ENCODE measurements at regions not wholly inside any gene's neighbourhood (a gene's known extent, or its start where the extent isn't known, plus 50 kb on each side); places are given as distances from the start of the nearest gene placed in this dataset.

DNA sequence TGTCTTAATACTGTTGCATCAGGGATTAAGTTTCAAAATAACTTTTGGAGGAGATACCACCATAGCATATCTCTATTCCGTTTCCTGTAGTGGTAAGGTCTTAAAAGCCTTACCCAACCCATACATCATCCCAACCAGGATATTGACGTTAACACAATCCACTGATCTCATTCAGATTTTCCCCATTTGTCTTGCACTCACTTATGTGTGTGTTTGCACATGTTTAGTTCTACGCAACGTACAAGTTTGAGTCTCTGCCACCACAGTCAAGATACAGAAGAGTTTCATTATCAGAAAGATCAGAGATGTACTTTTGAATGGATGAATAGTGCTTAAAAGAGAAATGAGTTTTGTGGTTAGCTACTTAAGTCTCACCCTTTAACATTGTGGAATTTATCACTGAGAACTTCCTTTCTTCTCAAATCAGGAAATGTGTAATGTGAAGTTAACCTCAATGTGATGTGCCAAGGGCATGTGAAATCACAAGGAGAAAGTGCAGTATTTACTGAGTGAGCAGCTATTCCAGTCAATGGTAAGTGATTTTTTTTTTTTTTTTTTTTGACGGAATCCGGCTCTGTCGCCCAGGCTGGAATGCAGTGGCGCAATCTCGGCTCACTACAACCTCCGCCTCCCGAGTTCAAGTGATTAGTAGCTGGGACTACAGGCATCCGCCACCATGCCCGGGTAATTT lies 69.2 kb upstream of the EPHA4 start:
- no peaks in the 10 kb centered on the region; the same call in 2 of the 3 replicates for H3K9me3 Mint-ChIP-seq
- Histone ChIP-seq H4K20me1 (replicated peaks; ENCODE audit: insufficient read depth) (no peaks in the 10 kb centered on the region), H3F3A (replicated peaks; ENCODE audit: low read depth) (no peaks in the 10 kb centered on the region), H3K36me3 (ENCODE audit: insufficient read depth) (no peaks in the 10 kb centered on the region), H3K9me2 (ENCODE audit: insufficient read depth) (peaks cover 28% of the 10 kb centered on the region), H2AFZ (no peak overlapping the region), H3K4me2 (no peak overlapping the region), H3K4me1 (ENCODE audit: insufficient read depth) (no peaks in the 10 kb centered on the region), H3K79me2 (replicated peaks; ENCODE audit: insufficient read depth) (no peaks in the 10 kb centered on the region), H3K27ac (ENCODE audit: low read depth) (no peak overlapping the region), H3K27me3 (ENCODE audit: insufficient read depth) (no peaks in the 10 kb centered on the region), H3K4me3 (no peak overlapping the region)
- H3K27ac Mint-ChIP-seq = no peak overlapping the region
- peaks cover 2% of the 10 kb centered on the region for H3K27me3 Mint-ChIP-seq (ENCODE audit: insufficient read depth, low read depth, poor library complexity)
- H3K4me3 Mint-ChIP-seq = no peak overlapping the region
- ATAC-seq (no peak), DNase-seq (ENCODE audit: low spot score) (no peak)
- H3K36me3 Mint-ChIP-seq (ENCODE audit: low read depth) = 0 out of 3 replicates have a peak, but pooled peaks cover 3% of the 10 kb centered on the region
- no peaks in the 10 kb centered on the region for H3K4me1 Mint-ChIP-seq
- TF ChIP-seq CREB1 (CRISPR knock-in tag; IDR thresholded peaks at IDR 0.05; ENCODE audit: low read depth) (no peak), STAT1 (IDR thresholded peaks at IDR 0.05; ENCODE audit: unreplicated experiment) (no peak), JUNB (IDR thresholded peaks at IDR 0.05; ENCODE audit: unreplicated experiment) (no peak), EZH2phosphoT487 (IDR thresholded peaks at IDR 0.05; ENCODE audit: unreplicated experiment) (no peak), ZNF114 (CRISPR knock-in tag; IDR thresholded peaks at IDR 0.05) (no peak), NANOG (IDR thresholded peaks at IDR 0.05; ENCODE audit: borderline replicate concordance) (no peak), POLR2AphosphoS5 (IDR thresholded peaks at IDR 0.05; ENCODE audit: low read depth) (no peak), EZH2 (IDR thresholded peaks at IDR 0.05; ENCODE audit: low read depth, unreplicated experiment) (no peak), ZNF331 (CRISPR knock-in tag; IDR thresholded peaks at IDR 0.05; ENCODE audit: low read depth) (no peak)
- TF ChIP-seq, protein P1, sequence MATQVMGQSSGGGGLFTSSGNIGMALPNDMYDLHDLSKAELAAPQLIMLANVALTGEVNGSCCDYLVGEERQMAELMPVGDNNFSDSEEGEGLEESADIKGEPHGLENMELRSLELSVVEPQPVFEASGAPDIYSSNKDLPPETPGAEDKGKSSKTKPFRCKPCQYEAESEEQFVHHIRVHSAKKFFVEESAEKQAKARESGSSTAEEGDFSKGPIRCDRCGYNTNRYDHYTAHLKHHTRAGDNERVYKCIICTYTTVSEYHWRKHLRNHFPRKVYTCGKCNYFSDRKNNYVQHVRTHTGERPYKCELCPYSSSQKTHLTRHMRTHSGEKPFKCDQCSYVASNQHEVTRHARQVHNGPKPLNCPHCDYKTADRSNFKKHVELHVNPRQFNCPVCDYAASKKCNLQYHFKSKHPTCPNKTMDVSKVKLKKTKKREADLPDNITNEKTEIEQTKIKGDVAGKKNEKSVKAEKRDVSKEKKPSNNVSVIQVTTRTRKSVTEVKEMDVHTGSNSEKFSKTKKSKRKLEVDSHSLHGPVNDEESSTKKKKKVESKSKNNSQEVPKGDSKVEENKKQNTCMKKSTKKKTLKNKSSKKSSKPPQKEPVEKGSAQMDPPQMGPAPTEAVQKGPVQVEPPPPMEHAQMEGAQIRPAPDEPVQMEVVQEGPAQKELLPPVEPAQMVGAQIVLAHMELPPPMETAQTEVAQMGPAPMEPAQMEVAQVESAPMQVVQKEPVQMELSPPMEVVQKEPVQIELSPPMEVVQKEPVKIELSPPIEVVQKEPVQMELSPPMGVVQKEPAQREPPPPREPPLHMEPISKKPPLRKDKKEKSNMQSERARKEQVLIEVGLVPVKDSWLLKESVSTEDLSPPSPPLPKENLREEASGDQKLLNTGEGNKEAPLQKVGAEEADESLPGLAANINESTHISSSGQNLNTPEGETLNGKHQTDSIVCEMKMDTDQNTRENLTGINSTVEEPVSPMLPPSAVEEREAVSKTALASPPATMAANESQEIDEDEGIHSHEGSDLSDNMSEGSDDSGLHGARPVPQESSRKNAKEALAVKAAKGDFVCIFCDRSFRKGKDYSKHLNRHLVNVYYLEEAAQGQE (IDR thresholded peaks at IDR 0.05; ENCODE audit: unreplicated experiment) = no peak
- TF ChIP-seq, protein P2, sequence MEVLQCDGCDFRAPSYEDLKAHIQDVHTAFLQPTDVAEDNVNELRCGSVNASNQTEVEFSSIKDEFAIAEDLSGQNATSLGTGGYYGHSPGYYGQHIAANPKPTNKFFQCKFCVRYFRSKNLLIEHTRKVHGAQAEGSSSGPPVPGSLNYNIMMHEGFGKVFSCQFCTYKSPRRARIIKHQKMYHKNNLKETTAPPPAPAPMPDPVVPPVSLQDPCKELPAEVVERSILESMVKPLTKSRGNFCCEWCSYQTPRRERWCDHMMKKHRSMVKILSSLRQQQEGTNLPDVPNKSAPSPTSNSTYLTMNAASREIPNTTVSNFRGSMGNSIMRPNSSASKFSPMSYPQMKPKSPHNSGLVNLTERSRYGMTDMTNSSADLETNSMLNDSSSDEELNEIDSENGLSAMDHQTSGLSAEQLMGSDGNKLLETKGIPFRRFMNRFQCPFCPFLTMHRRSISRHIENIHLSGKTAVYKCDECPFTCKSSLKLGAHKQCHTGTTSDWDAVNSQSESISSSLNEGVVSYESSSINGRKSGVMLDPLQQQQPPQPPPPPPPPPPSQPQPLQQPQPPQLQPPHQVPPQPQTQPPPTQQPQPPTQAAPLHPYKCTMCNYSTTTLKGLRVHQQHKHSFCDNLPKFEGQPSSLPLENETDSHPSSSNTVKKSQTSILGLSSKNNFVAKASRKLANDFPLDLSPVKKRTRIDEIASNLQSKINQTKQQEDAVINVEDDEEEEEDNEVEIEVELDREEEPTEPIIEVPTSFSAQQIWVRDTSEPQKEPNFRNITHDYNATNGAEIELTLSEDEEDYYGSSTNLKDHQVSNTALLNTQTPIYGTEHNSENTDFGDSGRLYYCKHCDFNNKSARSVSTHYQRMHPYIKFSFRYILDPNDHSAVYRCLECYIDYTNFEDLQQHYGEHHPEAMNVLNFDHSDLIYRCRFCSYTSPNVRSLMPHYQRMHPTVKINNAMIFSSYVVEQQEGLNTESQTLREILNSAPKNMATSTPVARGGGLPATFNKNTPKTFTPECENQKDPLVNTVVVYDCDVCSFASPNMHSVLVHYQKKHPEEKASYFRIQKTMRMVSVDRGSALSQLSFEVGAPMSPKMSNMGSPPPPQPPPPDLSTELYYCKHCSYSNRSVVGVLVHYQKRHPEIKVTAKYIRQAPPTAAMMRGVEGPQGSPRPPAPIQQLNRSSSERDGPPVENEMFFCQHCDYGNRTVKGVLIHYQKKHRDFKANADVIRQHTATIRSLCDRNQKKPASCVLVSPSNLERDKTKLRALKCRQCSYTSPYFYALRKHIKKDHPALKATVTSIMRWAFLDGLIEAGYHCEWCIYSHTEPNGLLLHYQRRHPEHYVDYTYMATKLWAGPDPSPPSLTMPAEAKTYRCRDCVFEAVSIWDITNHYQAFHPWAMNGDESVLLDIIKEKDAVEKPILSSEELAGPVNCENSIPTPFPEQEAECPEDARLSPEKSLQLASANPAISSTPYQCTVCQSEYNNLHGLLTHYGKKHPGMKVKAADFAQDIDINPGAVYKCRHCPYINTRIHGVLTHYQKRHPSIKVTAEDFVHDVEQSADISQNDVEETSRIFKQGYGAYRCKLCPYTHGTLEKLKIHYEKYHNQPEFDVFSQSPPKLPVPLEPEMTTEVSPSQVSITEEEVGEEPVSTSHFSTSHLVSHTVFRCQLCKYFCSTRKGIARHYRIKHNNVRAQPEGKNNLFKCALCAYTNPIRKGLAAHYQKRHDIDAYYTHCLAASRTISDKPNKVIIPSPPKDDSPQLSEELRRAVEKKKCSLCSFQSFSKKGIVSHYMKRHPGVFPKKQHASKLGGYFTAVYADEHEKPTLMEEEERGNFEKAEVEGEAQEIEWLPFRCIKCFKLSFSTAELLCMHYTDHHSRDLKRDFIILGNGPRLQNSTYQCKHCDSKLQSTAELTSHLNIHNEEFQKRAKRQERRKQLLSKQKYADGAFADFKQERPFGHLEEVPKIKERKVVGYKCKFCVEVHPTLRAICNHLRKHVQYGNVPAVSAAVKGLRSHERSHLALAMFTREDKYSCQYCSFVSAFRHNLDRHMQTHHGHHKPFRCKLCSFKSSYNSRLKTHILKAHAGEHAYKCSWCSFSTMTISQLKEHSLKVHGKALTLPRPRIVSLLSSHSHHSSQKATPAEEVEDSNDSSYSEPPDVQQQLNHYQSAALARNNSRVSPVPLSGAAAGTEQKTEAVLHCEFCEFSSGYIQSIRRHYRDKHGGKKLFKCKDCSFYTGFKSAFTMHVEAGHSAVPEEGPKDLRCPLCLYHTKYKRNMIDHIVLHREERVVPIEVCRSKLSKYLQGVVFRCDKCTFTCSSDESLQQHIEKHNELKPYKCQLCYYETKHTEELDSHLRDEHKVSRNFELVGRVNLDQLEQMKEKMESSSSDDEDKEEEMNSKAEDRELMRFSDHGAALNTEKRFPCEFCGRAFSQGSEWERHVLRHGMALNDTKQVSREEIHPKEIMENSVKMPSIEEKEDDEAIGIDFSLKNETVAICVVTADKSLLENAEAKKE (CRISPR knock-in tag; IDR thresholded peaks at IDR 0.05) = no peak
- TF ChIP-seq, protein P3, sequence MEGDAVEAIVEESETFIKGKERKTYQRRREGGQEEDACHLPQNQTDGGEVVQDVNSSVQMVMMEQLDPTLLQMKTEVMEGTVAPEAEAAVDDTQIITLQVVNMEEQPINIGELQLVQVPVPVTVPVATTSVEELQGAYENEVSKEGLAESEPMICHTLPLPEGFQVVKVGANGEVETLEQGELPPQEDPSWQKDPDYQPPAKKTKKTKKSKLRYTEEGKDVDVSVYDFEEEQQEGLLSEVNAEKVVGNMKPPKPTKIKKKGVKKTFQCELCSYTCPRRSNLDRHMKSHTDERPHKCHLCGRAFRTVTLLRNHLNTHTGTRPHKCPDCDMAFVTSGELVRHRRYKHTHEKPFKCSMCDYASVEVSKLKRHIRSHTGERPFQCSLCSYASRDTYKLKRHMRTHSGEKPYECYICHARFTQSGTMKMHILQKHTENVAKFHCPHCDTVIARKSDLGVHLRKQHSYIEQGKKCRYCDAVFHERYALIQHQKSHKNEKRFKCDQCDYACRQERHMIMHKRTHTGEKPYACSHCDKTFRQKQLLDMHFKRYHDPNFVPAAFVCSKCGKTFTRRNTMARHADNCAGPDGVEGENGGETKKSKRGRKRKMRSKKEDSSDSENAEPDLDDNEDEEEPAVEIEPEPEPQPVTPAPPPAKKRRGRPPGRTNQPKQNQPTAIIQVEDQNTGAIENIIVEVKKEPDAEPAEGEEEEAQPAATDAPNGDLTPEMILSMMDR (conservative IDR thresholded peaks at IDR 0.05; ENCODE audit: low read depth in 2 of 2) = no peak
- TF ChIP-seq, protein P4, sequence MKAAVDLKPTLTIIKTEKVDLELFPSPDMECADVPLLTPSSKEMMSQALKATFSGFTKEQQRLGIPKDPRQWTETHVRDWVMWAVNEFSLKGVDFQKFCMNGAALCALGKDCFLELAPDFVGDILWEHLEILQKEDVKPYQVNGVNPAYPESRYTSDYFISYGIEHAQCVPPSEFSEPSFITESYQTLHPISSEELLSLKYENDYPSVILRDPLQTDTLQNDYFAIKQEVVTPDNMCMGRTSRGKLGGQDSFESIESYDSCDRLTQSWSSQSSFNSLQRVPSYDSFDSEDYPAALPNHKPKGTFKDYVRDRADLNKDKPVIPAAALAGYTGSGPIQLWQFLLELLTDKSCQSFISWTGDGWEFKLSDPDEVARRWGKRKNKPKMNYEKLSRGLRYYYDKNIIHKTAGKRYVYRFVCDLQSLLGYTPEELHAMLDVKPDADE (IDR thresholded peaks at IDR 0.05) = no peak
